Progenitor cell of endocrine pancreas (in vitro differentiated cells): ENCODE measurements at regions not wholly inside any gene's neighbourhood (a gene's known extent, or its start where the extent isn't known, plus 50 kb on each side); places are given as distances from the start of the nearest gene placed in this dataset.
"Not testable (repeated sequence)": the region's sequence is repeated elsewhere in the genome, so short reads cannot be mapped to it uniquely, and the experiment has no call there.

Experiments used
- DNase-seq: peaks from one replicate; pipeline ENCODE4 v3.0.0; 2021; ENCODE audit warnings: low spot score; ENCODE audit not compliant: unreplicated experiment
- H3K27ac Mint-ChIP-seq: 2 replicates; pipeline ENCODE4 v1.8.0; 2021; ENCODE audit warnings: mild to moderate bottlenecking, moderate library complexity, mixed read lengths
- H3K27me3 Mint-ChIP-seq: 2 replicates; pipeline ENCODE4 v1.8.0; 2021; ENCODE audit warnings: mixed read lengths
- H3K36me3 Mint-ChIP-seq: 2 replicates; pipeline ENCODE4 v1.8.0; 2022; ENCODE audit warnings: mixed read lengths; ENCODE audit not compliant: insufficient read depth
- H3K4me1 Mint-ChIP-seq: 2 replicates; pipeline ENCODE4 v1.8.0; 2021; ENCODE audit warnings: low read depth, mixed read lengths
- H3K4me3 Mint-ChIP-seq: 2 replicates; pipeline ENCODE4 v1.8.0; 2021; ENCODE audit warnings: low read depth, mild to moderate bottlenecking, moderate library complexity, mixed read lengths
- H3K9me3 Mint-ChIP-seq: 2 replicates; pipeline ENCODE4 v1.8.0; 2021; ENCODE audit warnings: low read depth, mixed read lengths
- TF ChIP-seq, protein P1 (sequence below): fragments of 200-600 bp; sonication (generic); IDR thresholded peaks from one replicate; pipeline ENCODE4 v1.5.0; 2021; ENCODE audit warnings: antibody characterized with exemption, mild to moderate bottlenecking; ENCODE audit not compliant: unreplicated experiment

DNA sequence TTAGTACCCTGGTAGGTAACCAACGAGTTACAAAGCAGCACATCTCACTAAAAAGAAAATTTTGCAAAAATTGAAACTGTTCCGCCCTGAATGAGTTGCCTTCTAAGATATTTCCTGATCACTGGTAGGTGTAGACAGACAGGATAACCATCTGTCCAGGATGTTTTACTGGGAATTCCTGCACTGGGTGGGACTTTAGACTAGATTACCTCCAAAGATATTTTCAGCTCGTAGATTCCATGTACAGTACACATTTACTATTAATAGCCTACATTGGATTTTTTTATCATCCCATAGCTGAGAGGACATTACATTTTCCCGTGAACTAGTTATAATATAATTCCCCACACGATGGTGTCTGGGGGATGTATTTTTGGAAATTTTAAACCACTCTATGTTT lies 139.6 kb downstream of the DYRK2 start:
- H3K36me3 Mint-ChIP-seq, result no peaks in the 10 kb centered on the region
- H3K9me3 Mint-ChIP-seq, result peaks cover 2% of the 10 kb centered on the region
- peaks cover 22% of the 10 kb centered on the region for H3K27me3 Mint-ChIP-seq
- H3K27ac Mint-ChIP-seq, result no peak overlapping the region
- H3K4me1 Mint-ChIP-seq, result peaks cover 5% of the 10 kb centered on the region
- TF ChIP-seq, protein P1, sequence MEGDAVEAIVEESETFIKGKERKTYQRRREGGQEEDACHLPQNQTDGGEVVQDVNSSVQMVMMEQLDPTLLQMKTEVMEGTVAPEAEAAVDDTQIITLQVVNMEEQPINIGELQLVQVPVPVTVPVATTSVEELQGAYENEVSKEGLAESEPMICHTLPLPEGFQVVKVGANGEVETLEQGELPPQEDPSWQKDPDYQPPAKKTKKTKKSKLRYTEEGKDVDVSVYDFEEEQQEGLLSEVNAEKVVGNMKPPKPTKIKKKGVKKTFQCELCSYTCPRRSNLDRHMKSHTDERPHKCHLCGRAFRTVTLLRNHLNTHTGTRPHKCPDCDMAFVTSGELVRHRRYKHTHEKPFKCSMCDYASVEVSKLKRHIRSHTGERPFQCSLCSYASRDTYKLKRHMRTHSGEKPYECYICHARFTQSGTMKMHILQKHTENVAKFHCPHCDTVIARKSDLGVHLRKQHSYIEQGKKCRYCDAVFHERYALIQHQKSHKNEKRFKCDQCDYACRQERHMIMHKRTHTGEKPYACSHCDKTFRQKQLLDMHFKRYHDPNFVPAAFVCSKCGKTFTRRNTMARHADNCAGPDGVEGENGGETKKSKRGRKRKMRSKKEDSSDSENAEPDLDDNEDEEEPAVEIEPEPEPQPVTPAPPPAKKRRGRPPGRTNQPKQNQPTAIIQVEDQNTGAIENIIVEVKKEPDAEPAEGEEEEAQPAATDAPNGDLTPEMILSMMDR, result no peak
- no peak overlapping the region for H3K4me3 Mint-ChIP-seq
- no peak for DNase-seq

DNA sequence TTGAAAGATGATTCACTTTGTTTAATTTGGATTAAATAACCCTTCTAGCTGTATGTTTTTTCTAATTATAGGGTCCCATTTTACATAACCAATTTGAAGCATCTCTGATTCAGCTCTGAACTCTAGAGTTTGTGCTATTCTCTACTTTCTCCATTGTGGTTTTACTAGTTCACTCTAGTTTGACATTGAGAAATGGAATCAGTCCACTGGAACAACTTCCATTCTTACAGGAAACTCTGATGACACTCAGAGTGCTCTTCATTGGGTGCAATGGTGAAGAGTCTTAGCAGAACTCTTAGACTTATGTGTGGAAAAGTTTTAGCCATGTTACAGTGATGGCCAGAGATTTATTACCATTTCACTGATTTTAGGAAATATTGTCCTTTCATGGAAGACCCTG lies 140.7 kb downstream of the DYRK2 start:
- DNase-seq, result no peak
- Mint-ChIP-seq H3K9me3 (peaks cover 3% of the 10 kb centered on the region), H3K27ac (no peak overlapping the region), H3K36me3 (no peaks in the 10 kb centered on the region), H3K27me3 (peaks cover 21% of the 10 kb centered on the region), H3K4me3 (no peak overlapping the region), H3K4me1 (no peaks in the 10 kb centered on the region)
- TF ChIP-seq, protein P1, result no peak

DNA sequence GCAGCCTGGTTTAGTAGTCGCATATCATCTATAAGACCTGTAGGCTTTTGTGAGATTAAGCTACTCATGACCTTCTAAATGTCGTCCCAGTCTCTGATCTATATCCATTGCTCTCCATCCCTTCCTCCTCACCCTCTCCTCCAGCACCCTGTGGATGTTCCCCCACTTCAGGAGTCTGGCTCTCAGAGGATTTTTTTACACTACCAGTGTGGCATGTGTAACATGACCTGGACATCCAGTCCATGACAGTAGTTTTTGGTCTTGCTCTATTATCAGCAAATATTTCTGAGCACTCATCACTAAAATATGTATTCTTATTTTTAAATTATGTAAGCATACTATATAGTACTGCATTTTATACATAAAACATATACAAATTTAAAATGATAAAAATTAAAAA lies 142.1 kb downstream of the DYRK2 start:
- H3K4me3 Mint-ChIP-seq, result no peak overlapping the region
- peaks cover 7% of the 10 kb centered on the region for H3K27me3 Mint-ChIP-seq
- no peaks in the 10 kb centered on the region for H3K36me3 Mint-ChIP-seq
- TF ChIP-seq, protein P1, result no peak
- DNase-seq, result no peak
- H3K4me1 Mint-ChIP-seq, result no peaks in the 10 kb centered on the region
- H3K9me3 Mint-ChIP-seq, result peaks cover 3% of the 10 kb centered on the region
- H3K27ac Mint-ChIP-seq, result no peak overlapping the region

DNA sequence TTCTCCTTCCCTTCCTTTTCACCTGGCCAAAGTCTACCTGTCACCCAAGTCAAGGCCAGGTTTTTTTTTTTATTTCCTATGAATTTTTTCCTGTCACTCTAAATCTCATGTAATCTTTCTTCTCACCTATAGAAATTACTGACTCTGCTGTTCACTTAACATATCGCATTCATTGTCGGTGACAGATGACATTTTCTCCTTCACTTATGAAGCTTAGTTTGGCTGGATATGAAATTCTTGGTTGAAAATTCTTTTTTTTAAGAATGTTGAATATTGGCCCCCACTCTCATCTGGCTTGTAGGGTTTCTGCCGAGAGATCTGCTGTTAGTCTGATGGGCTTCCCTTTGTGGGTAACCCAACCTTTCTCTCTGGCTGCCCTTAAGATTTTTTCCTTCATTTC lies 142.8 kb downstream of the DYRK2 start:
- H3K27me3 Mint-ChIP-seq, DNase-seq, H3K27ac Mint-ChIP-seq, H3K4me1 Mint-ChIP-seq, H3K4me3 Mint-ChIP-seq, H3K36me3 Mint-ChIP-seq, H3K9me3 Mint-ChIP-seq: not testable (repeated sequence)

DNA sequence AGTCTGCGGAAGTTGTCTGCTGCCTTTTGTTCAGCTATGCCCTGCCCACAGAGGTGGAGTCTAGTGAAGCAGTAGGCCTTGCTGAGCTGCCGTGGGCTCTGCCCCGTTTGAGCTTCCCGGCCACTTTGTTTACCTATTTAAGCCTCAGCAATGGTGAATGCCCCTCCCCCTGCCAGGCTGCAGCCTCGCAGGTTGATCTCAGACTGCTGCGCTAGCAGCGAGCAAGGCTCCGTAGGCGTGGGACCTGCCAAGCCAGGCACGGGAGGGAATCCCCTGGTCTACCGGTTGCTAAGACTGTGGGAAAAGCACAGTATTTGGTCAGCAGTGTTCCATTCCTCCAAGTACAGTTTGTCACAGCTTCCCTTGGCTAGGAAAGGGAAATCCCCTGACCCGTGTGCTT lies 143.6 kb downstream of the DYRK2 start:
- no peak for DNase-seq
- Mint-ChIP-seq H3K27me3 (no peaks in the 10 kb centered on the region), H3K27ac (no peak overlapping the region), H3K4me1 (no peaks in the 10 kb centered on the region), H3K4me3 (no peak overlapping the region), H3K9me3 (peaks cover 3% of the 10 kb centered on the region), H3K36me3 (no peaks in the 10 kb centered on the region)
- TF ChIP-seq, protein P1, result no peak

DNA sequence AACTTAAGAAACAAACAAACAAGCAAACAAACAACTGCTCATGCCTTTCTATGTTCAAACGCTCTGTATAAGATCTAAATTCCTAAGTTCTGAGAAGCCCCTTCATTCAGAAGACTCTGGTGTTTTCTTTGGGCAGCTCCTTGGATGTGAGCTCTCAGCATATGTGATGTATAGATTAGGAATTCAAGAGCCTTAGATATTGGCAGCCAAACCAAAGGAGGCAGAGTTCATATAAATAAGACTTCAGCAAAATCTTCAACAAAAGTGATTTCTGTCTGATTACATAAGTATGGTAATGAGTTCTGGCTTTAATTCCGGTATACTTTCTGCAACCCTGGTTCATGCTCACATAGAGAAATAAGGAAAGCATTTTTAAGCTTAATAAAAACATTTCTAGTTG lies 145.6 kb downstream of the DYRK2 start:
- H3K36me3 Mint-ChIP-seq, result no peaks in the 10 kb centered on the region
- no peak overlapping the region for H3K4me3 Mint-ChIP-seq
- H3K4me1 Mint-ChIP-seq, result peaks cover 1% of the 10 kb centered on the region
- H3K27ac Mint-ChIP-seq, result no peak overlapping the region
- peaks cover 3% of the 10 kb centered on the region for H3K9me3 Mint-ChIP-seq
- TF ChIP-seq, protein P1, result no peak
- H3K27me3 Mint-ChIP-seq, result no peaks in the 10 kb centered on the region
- no peak for DNase-seq
